Activated naive CD4-positive, alpha-beta T cell treated with anti-CD3 and anti-CD28 coated beads, Interleukin-2, amount 50 U/mL, for 24 hours (primary cell): ENCODE measurements at regions not wholly inside any gene's neighbourhood (a gene's known extent, or its start where the extent isn't known, plus 50 kb on each side); places are given as distances from the start of the nearest gene placed in this dataset.
"Not testable (repeated sequence)": the region's sequence is repeated elsewhere in the genome, so short reads cannot be mapped to it uniquely, and the experiment has no call there.

Experiments used
- H3K27ac Mint-ChIP-seq: one replicate; pipeline ENCODE4 v1.8.0; 2021; ENCODE audit warnings: mild to moderate bottlenecking, mixed read lengths
- H3K27me3 Mint-ChIP-seq: one replicate; pipeline ENCODE4 v1.8.0; 2021; ENCODE audit warnings: mixed read lengths
- H3K36me3 Mint-ChIP-seq: one replicate; pipeline ENCODE4 v1.8.0; 2021; ENCODE audit warnings: mixed read lengths
- H3K4me1 Mint-ChIP-seq: one replicate; pipeline ENCODE4 v1.8.0; 2021; ENCODE audit warnings: mixed read lengths
- H3K4me3 Mint-ChIP-seq: one replicate; pipeline ENCODE4 v1.8.0; 2021; ENCODE audit warnings: mild to moderate bottlenecking, mixed read lengths
- H3K9me3 Mint-ChIP-seq: one replicate; pipeline ENCODE4 v1.8.0; 2021; ENCODE audit warnings: mixed read lengths

- no peak overlapping the region for H3K27ac Mint-ChIP-seq
These were observed 133.1 kb upstream of the EPB41L4A start for GRCh38 chr5:112552216-112552615.

GRCh38 chr5:112552791-112553190 is 133.7 kb upstream of the EPB41L4A start:
- H3K36me3 Mint-ChIP-seq: no peaks in the 10 kb centered on the region

More at GRCh38 chr5:112552216-112552615, 133.1 kb upstream of the EPB41L4A start:
- H3K36me3 Mint-ChIP-seq: no peaks in the 10 kb centered on the region
- H3K4me1 Mint-ChIP-seq: no peaks in the 10 kb centered on the region
- H3K27me3 Mint-ChIP-seq: no peaks in the 10 kb centered on the region
- no peaks in the 10 kb centered on the region for H3K9me3 Mint-ChIP-seq
- no peak overlapping the region for H3K4me3 Mint-ChIP-seq

GRCh38 chr5:112554101-112554977 is 135.3 kb upstream of the EPB41L4A start:
- no peak overlapping the region for H3K4me3 Mint-ChIP-seq
- no peaks in the 10 kb centered on the region for H3K4me1 Mint-ChIP-seq
- H3K36me3 Mint-ChIP-seq: no peaks in the 10 kb centered on the region
- no peaks in the 10 kb centered on the region for H3K27me3 Mint-ChIP-seq
- no peak overlapping the region for H3K27ac Mint-ChIP-seq
- no peaks in the 10 kb centered on the region for H3K9me3 Mint-ChIP-seq

More at GRCh38 chr5:112552791-112553190, 133.7 kb upstream of the EPB41L4A start:
- Mint-ChIP-seq H3K27me3 (no peaks in the 10 kb centered on the region), H3K4me3 (no peak overlapping the region), H3K27ac (no peak overlapping the region), H3K9me3 (no peaks in the 10 kb centered on the region), H3K4me1 (no peaks in the 10 kb centered on the region)

GRCh38 chr5:112555197-112555596 is 136.1 kb upstream of the EPB41L4A start:
- Mint-ChIP-seq H3K4me1 (no peaks in the 10 kb centered on the region), H3K4me3 (no peak overlapping the region), H3K27me3 (no peaks in the 10 kb centered on the region), H3K36me3 (no peaks in the 10 kb centered on the region), H3K9me3 (no peaks in the 10 kb centered on the region), H3K27ac (no peak overlapping the region)

GRCh38 chr5:112555691-112556090 is 136.6 kb upstream of the EPB41L4A start:
- no peaks in the 10 kb centered on the region for H3K9me3 Mint-ChIP-seq
- no peak overlapping the region for H3K4me3 Mint-ChIP-seq
- no peaks in the 10 kb centered on the region for H3K27me3 Mint-ChIP-seq
- no peak overlapping the region for H3K27ac Mint-ChIP-seq
- no peaks in the 10 kb centered on the region for H3K36me3 Mint-ChIP-seq
- H3K4me1 Mint-ChIP-seq: no peaks in the 10 kb centered on the region

GRCh38 chr5:112559501-112559900 is 140.4 kb upstream of the EPB41L4A start:
- not testable (repeated sequence) for H3K4me1 Mint-ChIP-seq, H3K9me3 Mint-ChIP-seq, H3K27ac Mint-ChIP-seq, H3K36me3 Mint-ChIP-seq, H3K27me3 Mint-ChIP-seq, H3K4me3 Mint-ChIP-seq

- H3K36me3 Mint-ChIP-seq: peaks cover 4% of the 10 kb centered on the region
- H3K27ac Mint-ChIP-seq: no peak overlapping the region
- peaks cover 2% of the 10 kb centered on the region for H3K27me3 Mint-ChIP-seq
- no peak overlapping the region for H3K4me3 Mint-ChIP-seq
- no peaks in the 10 kb centered on the region for H3K9me3 Mint-ChIP-seq
- H3K4me1 Mint-ChIP-seq: no peaks in the 10 kb centered on the region
These were observed 141.3 kb upstream of the EPB41L4A start for GRCh38 chr5:112560371-112560770.

GRCh38 chr5:112563169-112563826 is 144.2 kb upstream of the EPB41L4A start:
- peaks cover 4% of the 10 kb centered on the region for H3K36me3 Mint-ChIP-seq
- peaks cover 3% of the 10 kb centered on the region for H3K27me3 Mint-ChIP-seq
- H3K9me3 Mint-ChIP-seq: no peaks in the 10 kb centered on the region
- H3K4me1 Mint-ChIP-seq: no peaks in the 10 kb centered on the region
- H3K27ac Mint-ChIP-seq: no peak overlapping the region
- no peak overlapping the region for H3K4me3 Mint-ChIP-seq

- Mint-ChIP-seq H3K4me1 (no peaks in the 10 kb centered on the region), H3K27me3 (peaks cover 3% of the 10 kb centered on the region), H3K36me3 (peaks cover 4% of the 10 kb centered on the region), H3K9me3 (no peaks in the 10 kb centered on the region), H3K4me3 (no peak overlapping the region), H3K27ac (no peak overlapping the region)
These were observed 147.2 kb upstream of the EPB41L4A start for GRCh38 chr5:112566251-112566650.

- Mint-ChIP-seq H3K4me3 (no peak overlapping the region), H3K4me1 (no peaks in the 10 kb centered on the region), H3K36me3 (no peaks in the 10 kb centered on the region), H3K27ac (no peak overlapping the region), H3K27me3 (peaks cover 3% of the 10 kb centered on the region), H3K9me3 (no peaks in the 10 kb centered on the region)
These were observed 150.5 kb upstream of the EPB41L4A start for GRCh38 chr5:112569596-112569995.

GRCh38 chr5:112570708-112571444 is 151.8 kb upstream of the EPB41L4A start:
- no peak overlapping the region for H3K27ac Mint-ChIP-seq
- peaks cover 3% of the 10 kb centered on the region for H3K27me3 Mint-ChIP-seq
- no peak overlapping the region for H3K4me3 Mint-ChIP-seq
- no peaks in the 10 kb centered on the region for H3K9me3 Mint-ChIP-seq
- no peaks in the 10 kb centered on the region for H3K36me3 Mint-ChIP-seq
- H3K4me1 Mint-ChIP-seq: no peaks in the 10 kb centered on the region

- Mint-ChIP-seq H3K9me3 (no peaks in the 10 kb centered on the region), H3K36me3 (no peaks in the 10 kb centered on the region), H3K4me1 (no peaks in the 10 kb centered on the region), H3K4me3 (no peak overlapping the region), H3K27me3 (peaks cover 2% of the 10 kb centered on the region), H3K27ac (no peak overlapping the region)
These were observed 154.4 kb upstream of the EPB41L4A start for GRCh38 chr5:112573441-112573840.

- Mint-ChIP-seq H3K9me3 (no peaks in the 10 kb centered on the region), H3K36me3 (no peaks in the 10 kb centered on the region), H3K27me3 (peaks cover 2% of the 10 kb centered on the region), H3K4me1 (no peaks in the 10 kb centered on the region), H3K27ac (no peak overlapping the region), H3K4me3 (no peak overlapping the region)
These were observed 155.5 kb upstream of the EPB41L4A start for GRCh38 chr5:112574536-112574935.

- Mint-ChIP-seq H3K4me1 (no peaks in the 10 kb centered on the region), H3K9me3 (no peaks in the 10 kb centered on the region), H3K36me3 (no peaks in the 10 kb centered on the region), H3K27me3 (no peaks in the 10 kb centered on the region), H3K27ac (no peak overlapping the region), H3K4me3 (no peak overlapping the region)
These were observed 157.3 kb upstream of the EPB41L4A start for GRCh38 chr5:112576298-112576925.

- Mint-ChIP-seq H3K9me3 (no peaks in the 10 kb centered on the region), H3K4me3 (no peak overlapping the region), H3K27ac (no peak overlapping the region), H3K4me1 (no peaks in the 10 kb centered on the region), H3K36me3 (no peaks in the 10 kb centered on the region), H3K27me3 (no peaks in the 10 kb centered on the region)
These were observed 158.0 kb upstream of the APC start for GRCh38 chr5:112579599-112580170.
